Head of caudate nucleus (tissue), 42 donors: ENCODE measurements at regions not wholly inside any gene's neighbourhood (a gene's known extent, or its start where the extent isn't known, plus 50 kb on each side); places are given as distances from the start of the nearest gene placed in this dataset.
A peak's percentile ranks its signal among the peaks of the same experiment; 100 is the strongest.
"Not testable (repeated sequence)": the region's sequence is repeated elsewhere in the genome, so short reads cannot be mapped to it uniquely, and the experiment has no call there.

Experiments
- DNase-seq, 42 donors: peaks; one replicate each; pipeline versions ENCODE4 v3.0.0 to v3.0.0-alpha.2; 2020 to 2021; ENCODE audit warnings: mixed read lengths in 7 of 42
- intact Hi-C: fragments of 100-400 bp; cut with DNase I; formaldehyde crosslinking; loops from one replicate; pipeline ENCODE4 v1.15.0; 2022

DNA sequence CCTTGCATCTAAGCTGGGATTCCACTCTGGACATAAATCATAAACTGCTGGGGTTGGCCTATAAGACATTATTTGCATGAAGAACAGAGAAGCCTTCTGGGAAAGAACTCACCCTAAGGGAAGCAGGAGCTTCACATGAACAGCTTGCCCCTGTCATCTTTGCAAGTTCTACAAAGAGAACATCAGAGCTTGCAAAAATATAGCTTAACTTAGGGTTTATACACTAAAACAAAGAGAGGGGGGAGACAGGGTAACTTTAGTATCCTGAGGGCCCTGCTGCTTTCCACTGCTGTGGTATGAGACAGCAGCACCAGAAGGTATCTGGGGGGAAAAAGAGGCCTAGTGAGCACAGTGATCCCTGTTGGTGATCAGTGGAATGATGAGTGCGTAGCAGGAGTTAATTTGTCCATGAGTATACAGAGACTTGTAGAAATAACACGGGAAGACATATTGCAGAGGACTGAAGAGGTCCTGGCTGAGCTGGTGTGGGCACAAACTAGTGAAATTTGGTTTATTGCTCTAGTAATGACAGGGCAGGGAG lies 116.1 kb upstream of the TSC22D1 start:
- no peak for DNase-seq
- intact Hi-C loops, result loop anchor here (10.0 kb wide), 1 partner anchor 107 kb away; no protein-coding TSS in a partner anchor

DNA sequence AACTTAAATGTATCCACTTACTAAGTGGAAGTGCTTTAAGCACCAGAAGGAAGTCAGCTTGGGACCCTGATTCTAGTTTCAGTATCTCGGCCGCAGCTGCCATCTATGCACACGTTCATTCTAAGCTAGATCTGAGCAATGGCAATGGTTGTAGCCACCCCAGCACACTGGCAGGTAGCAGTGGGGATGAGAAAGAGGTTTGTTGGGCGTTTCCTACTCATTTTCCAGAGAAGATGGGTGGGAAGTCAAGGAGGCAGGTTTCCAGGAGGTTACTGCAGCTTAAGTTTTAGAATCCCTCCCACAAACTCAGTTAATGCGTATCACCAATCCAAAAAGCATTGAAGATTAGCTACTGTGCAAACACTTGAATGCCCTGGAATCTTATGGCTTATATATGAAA lies 114.2 kb upstream of the TSC22D1 start:
- intact Hi-C loops, result loop anchor here (10.0 kb wide), 1 partner anchor 106 kb away; no protein-coding TSS in a partner anchor
- peak in 16 of 42 donors; percentile 8 to 68 (median 31) for DNase-seq

DNA sequence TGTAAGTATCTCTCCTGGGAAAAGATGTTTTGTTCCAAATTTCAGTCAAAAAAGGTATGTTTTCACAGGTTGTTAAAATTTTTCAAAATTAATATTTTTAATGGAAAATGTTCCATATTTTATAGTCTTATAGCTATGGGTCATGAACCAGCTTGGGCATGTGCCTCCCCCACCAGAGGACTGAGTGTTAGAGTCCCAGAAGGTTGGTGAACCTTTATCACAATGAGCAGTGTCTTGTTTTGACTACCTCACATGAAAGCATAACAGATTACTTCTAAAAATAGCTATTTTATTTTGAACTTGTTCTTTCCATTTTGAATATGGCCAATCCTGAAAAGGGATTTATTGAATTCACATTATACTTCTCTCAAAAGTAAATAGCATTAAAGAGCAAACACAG lies 112.5 kb upstream of the TSC22D1 start:
- DNase-seq, result no peak
- intact Hi-C loops, result no loop called here

DNA sequence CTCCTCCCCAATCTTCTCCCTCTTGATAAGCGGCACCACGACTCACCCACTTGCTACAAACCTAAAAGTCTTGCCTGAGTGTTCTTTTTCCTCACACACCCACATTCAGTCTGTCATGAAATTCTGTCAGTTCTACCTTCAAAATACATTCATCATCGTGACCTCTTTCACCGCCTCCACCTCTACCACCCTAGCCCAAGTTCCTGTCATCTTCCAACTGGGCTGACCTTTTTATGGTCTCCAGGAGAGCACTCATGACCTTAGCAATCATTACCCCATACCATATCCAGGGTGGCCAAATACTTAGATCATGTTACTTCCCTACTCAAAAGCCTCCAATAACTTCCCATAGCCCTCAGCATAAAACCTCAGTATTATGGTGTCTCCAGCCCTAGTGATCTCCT lies 110.4 kb upstream of the TSC22D1 start:
- DNase-seq, result peak in 29 of 42 donors; percentile 5 to 79 (median 36)
- intact Hi-C loops, result no loop called here

DNA sequence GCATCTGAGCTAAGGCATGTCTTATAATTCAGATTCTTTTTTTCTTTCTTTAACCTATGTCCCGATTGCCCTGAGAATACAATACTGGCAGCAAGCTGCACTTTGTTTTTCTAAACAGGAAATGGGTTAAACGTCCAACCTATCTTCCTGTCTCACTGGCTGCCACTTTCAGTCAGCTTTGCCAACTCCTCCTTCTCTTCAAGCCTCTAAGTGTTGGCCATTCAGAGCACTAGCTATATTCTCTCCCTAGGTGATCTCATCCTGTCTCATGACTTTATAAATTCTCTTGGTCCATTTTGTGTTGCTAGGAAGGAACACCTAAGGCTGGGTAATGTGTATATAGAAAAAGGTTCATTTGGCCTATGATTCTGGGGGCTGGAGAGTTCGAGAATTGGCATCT lies 109.5 kb upstream of the TSC22D1 start:
- no peak for DNase-seq
- intact Hi-C loops, result no loop called here

DNA sequence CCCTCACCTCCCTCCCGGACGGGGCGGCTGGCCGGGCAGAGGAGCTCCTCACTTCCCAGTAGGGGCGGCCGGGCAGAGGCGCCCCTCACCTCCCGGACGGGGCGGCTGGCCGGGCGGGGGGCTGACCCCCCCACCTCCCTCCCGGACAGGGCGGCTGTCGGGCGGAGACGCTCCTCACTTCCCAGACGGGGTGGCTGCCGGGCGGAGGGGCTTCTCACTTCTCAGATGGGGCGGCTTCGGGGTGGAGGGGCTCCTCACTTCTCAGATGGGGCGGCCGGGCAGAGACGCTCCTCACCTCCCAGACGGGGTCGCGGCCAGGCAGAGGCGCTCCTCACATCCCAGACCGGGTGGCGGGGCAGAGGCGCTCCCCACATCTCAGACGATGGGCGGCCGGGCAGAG lies 106.3 kb upstream of the TSC22D1 start:
- DNase-seq, intact Hi-C loops: not testable (repeated sequence)

DNA sequence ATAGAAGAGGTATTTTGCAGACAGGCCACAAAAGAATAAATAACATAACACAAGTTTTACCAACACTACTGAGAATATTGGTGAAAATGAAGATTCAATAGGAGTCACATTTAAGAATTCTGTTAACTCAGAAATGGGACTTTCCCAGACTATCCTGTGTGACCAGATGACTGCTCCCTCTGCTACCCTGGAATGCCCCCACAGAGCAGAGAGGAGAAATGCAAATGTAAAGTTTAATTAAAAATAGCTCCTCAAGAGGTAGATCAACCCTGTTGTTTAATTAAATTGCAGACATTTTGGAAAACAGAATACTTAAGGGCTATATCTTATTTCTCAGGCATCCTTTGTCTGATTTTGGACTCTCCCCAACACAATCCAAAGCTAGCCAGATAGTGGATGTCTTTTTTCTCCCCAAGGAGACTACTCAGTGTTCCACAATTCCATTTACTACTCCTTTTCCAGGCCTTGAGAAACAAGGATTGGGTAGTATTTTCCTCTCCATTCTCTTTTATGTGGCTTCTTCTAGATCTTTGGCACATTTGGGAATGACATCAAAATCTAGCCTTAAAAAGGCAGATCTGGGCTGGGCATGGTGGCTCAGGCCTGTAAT lies 104.7 kb upstream of the TSC22D1 start:
- intact Hi-C loops, result no loop called here

DNA sequence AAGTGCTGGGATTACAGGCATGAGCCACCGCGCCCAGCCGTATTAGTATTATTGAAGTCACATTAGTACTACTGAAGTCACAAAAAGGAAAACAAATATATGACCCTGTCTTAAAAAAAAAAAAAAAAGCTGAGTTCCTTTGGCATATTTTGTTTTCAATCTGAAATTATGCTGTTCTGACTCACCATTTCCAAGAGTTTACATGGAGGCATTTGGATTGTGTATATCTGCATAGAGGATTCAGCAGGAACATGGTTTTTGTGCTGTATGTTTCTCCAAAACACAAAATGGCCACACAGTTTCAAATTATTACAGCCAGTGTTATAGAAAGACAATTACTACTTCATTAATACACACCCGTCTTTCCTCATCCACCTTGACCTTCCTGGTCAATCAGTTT lies 103.5 kb upstream of the TSC22D1 start:
- intact Hi-C loops, result no loop called here
- no peak for DNase-seq

More for the DNA sequence above, 104.7 kb upstream of the TSC22D1 start:
- DNase-seq, result no peak

DNA sequence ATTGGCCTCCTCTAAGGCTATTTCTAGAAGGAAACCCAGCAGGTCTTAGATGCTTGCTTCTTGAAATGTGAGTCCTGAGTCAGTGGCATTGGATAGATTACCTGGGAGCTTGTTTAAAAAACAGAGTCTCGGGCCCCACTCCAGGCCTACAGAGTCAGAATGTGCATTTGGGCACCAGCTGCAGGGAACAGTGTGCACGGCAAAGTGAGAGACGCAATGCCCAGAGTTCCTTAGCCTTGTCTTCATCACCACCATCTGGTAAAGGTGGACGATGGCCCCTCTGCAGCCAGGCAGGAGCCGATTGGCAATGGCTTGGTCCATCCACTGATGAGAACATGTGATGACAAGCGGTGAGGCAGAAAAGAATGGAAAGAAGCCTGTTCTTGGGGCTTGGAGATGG lies 102.1 kb upstream of the TSC22D1 start:
- intact Hi-C loops, result no loop called here
- no peak for DNase-seq

DNA sequence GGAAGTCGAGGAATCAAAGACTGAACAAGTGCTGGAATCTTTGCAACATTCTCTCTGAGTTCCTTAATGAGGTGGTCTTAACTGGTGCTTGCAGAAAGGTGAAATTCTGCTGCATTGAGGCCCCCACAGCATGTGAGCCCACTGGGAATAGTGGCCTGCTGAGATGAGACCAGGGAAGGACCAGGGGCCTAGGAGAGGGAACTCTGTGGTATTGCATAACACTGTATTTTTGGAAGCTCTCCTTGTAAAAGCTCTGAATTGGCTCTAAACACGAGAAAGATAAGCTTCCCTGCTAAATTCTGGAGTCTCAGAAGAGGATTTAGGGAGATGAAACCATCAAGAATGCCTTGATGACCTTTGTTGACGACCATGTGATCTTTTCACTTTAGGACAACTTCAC lies 100.4 kb upstream of the TSC22D1 start:
- no peak for DNase-seq
- intact Hi-C loops, result no loop called here

DNA sequence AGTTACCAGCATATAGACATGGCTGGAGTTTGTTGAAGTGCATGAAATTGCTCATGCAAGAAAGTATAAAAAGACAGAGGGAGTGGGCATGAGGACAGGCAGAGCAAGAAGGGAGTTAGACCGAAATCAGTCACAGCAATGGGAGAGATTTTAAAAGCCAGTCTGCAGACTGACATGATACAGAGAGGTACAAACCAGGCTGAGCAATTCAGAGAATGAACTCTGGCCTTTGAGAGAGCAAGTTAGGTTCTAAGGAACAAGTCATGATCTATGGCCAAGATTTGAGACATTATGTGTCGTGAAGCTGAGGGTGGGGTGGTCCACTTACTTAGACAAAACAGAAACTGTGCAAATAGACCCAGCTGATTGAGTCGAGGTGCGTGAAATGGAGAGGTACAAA lies 93.4 kb upstream of the TSC22D1 start:
- intact Hi-C loops, result no loop called here
- DNase-seq, result no peak

DNA sequence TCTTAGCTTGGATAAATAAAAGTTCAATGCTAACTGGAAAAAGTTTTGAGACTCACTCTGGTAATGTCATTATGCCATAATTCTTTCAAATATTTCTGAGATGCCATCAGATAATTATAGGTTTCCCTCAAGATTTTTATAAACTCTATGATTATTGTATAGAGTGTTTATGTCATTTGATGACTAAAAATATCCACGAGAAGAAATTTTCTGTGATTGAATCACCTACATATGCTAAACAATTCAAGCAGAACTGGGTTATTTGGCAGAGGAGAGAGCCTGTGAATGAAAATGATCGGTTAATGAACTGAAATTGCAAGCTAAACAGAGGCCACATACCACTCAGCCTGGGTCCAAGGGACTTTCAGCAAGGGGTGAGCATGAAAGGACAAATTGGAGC lies 92.6 kb upstream of the TSC22D1 start:
- intact Hi-C loops, result no loop called here

DNA sequence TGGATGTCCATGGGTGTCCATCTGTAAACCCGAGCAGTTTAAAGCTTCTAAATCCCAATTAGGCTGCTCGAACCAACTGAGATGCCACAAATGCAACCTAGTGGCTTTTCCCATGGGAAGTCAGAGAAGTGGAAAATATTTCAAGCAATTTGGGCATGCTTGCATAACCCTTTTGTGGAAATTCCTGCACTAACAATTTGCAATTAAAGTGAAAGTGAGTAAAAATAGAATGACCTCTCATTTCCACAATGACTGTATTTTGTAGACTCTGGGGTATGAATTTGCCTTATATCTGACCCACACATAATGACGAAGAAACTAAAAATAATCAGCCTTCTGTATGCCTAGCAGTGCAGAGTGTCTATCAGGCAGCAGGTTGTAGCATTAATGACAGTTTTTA lies 91.8 kb upstream of the TSC22D1 start:
- intact Hi-C loops, result no loop called here
- no peak for DNase-seq

More for the DNA sequence above, 92.6 kb upstream of the TSC22D1 start:
- no peak for DNase-seq

DNA sequence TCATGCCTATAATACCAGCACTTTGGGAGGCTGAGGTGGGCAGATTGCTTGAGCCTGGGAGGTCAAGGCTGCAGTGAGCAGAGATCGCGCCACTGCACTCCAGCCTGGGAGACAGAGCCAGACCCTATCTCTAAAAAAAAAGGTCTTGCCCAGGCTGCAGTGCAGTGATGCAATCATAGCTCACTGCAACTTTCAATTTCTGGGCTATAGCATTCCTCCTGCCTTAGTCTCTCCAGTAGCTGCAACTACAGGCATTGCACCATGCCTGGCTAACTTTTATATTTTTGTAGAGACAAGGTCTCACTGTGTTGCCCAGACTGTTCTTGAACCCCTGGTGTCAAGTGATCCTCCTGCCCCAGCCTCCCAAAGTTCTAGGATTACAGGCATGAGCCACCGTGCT lies 90.4 kb upstream of the TSC22D1 start:
- DNase-seq, intact Hi-C loops: not testable (repeated sequence)

DNA sequence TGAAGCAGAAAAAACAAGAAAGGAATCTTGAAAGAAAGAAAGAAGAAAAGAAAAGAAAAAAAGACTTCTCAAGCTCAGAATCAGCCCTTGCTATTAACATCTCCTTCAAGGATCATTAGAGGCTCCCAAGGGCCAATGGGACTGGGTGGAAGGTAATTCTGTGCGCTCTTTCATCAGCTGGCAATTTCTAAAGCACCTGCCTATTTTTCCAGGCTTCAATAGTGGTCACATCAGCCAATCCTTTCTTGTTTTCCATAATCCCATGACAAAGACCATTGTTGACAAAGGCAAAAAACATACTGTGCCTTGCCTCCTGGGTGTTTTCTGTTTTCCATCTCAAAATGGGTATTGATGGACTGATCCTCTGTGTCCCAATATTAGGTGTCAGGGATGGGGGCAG lies 88.2 kb upstream of the TSC22D1 start:
- no peak for DNase-seq
- intact Hi-C loops, result no loop called here

DNA sequence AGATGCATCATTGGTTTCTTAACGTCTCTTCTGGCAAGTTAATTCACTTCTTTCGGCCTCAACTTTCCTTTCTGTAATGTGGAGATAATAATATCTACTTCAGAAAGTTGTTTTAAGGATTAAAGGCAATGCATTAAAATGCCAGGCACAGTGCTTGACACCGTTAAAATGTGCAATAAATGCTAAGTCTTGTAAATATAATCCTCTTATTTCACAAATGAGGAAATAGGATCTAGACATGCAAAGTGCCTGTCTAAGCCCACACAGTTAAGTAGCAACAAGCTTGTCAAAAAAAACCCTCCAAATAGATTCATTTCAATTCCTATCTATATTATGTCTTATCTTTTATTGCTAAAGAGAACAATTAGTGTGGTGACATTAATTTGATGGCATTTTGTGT lies 86.4 kb upstream of the TSC22D1 start:
- no peak for DNase-seq
- intact Hi-C loops, result no loop called here

DNA sequence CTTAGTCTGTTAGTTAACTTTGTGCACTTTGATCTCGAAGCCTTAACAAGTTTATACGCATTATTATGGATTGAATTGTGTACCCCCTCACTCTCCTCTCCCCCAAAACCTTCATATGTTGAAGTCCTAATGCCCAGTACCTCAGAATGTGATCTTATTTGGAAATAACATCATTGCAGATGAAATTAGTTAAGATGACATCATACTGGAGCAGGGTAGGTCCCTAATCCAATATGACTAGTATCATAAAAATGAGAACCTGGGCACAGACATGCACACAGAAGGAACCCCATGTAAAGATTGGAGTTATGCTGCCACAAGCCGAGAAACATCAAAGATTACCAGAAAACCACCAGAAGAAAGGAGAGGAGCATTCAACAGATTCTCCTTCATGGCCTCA lies 85.8 kb upstream of the TSC22D1 start:
- DNase-seq, result no peak
- intact Hi-C loops, result no loop called here

DNA sequence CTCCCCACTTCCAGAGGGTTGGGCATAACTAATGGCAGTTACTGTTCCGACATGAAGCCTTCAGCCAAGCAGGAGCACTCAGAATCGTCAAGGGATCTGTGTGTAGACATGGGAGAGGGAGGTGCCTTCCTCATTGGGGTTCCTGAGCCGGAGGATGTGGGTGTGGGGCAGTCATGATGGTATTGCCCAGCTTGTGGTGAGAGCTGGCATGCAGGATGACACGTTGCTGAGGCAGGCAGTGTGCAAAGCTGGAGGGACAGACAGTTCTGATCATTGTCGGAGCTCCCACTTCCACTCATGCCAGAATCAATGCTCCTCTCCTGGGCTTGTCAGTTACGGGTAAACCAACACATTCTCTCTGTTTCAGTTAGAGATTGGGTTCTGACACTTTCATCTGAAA lies 83.9 kb upstream of the TSC22D1 start:
- DNase-seq, result no peak
- intact Hi-C loops, result no loop called here

DNA sequence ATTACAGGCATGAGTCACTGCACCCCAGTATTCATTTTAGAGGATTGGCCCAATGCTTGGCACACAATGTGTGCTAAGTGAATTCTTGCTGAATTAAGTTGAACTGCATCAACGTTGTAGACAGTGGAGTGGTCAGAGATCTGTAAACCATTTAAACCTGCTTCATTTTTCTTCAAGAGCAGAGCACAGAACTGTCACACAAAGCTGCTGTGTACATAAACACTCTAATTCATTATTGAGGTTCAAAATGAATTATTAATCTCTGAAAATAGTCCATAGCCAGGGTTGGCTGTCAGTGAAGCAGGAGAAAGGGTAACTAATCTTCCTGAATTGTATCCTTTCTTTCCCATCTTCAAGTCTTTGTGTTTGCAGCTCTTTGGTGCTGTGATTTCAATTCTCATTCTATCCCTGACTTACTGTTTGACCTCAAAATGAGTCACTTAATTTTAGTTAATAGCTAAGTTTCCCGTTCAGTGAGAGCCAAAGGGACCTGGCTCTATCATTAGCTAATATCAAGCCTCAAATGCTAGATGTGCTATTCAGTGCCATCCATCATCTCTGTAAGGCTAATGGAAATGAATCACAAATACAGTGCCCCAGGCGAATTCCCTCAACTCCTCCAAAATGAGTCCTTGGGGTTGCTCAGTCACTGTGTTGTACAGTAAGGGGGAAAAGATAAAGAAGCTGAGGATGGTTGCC lies 77.0 kb upstream of the TSC22D1 start:
- intact Hi-C loops, result no loop called here
- DNase-seq, result no peak

DNA sequence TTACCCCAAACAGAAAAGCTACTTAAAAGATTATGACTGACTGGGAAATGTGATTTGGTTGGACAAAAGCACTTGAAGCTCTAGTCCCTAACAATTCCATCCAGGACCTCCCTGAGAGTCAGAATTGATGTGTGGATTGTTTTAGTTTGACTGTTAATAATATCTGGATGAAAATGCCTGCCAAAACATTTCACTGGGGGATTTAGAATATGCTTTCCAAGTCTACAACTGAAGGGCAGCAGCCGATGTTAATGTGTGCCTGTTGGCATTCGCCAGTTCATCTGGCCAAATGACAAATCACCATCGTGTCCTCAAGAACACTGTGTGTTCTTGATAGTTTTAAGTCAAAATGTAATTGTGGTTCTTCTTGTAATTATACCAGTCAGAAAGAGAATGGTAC lies 76.0 kb upstream of the TSC22D1 start:
- DNase-seq, result no peak
- intact Hi-C loops, result no loop called here

DNA sequence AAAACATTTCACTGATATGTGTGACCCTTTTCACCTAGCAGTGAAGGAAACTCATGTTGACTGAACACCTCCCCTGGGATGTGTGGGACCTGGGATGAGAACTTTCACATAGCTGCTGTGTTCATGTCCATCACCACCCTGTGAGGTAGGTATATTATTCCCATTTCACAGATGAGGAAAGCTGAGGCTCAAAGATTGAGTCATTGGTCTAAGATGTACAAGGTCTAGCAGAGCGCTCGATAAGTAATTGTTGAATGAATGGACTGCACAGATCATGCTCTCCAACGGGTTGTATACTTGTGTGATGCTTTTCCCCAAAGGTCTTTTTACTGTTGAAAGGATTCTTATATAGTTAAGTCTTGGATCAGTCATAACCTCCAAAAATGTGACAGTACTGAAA lies 75.6 kb upstream of the TSC22D1 start:
- intact Hi-C loops, result no loop called here
- DNase-seq, result no peak
